IMR-90 (cell line): ENCODE measurements at regions not wholly inside any gene's neighbourhood (a gene's known extent, or its start where the extent isn't known, plus 50 kb on each side); places are given as distances from the start of the nearest gene placed in this dataset.

ENCODE experiments used
- ATAC-seq: fragments of 200-7000 bp; cut with Tn5 transposase; 2 replicates; pipeline ENCODE4 v1.9.1; 2020; ENCODE audit warnings: low read depth, mild to moderate bottlenecking, moderate library complexity
- BruUV-seq: library from RNA; stranded (reverse); fragments of 400-500 nt; replicated peaks from 2 replicates; lab custom pipeline; 2021; lab: Mats Ljungman, UMichigan
- CTCF ChIA-PET: fragments of 300-600 bp; formaldehyde crosslinking; extraction: SDS; loops from one replicate; lab custom pipeline; 2021; ENCODE audit warnings: antibody characterized with exemption; lab: Yijun Ruan, JAX
- POLR2A ChIA-PET: fragments of 300-600 bp; sonication (Branson Sonifier 250); formaldehyde crosslinking; loops from one replicate; lab custom pipeline; 2022; ENCODE audit warnings: antibody characterized with exemption; ENCODE audit not compliant: unreplicated experiment; lab: Charles Lee
- DNase-seq: peaks from one replicate; pipeline ENCODE4 v3.0.0; 2013
- H2AFZ ChIP-seq: replicated peaks from 2 replicates; pipeline ENCODE3; 2013; ENCODE audit warnings: low read length, mild to moderate bottlenecking; ENCODE audit not compliant: poor library complexity
- H2AK5ac ChIP-seq: 2 replicates; pipeline ENCODE4 v1.6.1; 2013; ENCODE audit warnings: low read depth, low read length, inconsistent platforms
- H2AK9ac ChIP-seq: replicated peaks from 2 replicates; pipeline ENCODE3; 2013; ENCODE audit warnings: mild to moderate bottlenecking, low read depth, low read length, moderate library complexity; ENCODE audit not compliant: poor library complexity
- H2BK120ac ChIP-seq: 2 replicates; pipeline ENCODE4 v1.6.1; 2013; ENCODE audit warnings: low read depth, low read length, inconsistent platforms
- H2BK15ac ChIP-seq: 3 replicates; pipeline ENCODE4 v1.6.1; 2013; ENCODE audit warnings: low read depth, low read length, inconsistent platforms
- H2BK20ac ChIP-seq: 2 replicates; pipeline ENCODE4 v1.6.1; 2013; ENCODE audit warnings: low read depth, mild to moderate bottlenecking, inconsistent platforms, low read length, moderate library complexity
- H2BK5ac ChIP-seq: 2 replicates; pipeline ENCODE4 v1.6.1; 2013; ENCODE audit warnings: mild to moderate bottlenecking, low read depth, low read length, inconsistent platforms; ENCODE audit not compliant: poor library complexity, severe bottlenecking
- H3K14ac ChIP-seq: replicated peaks from 2 replicates; pipeline ENCODE4 v1.6.1; 2013; ENCODE audit warnings: low read depth, low read length, inconsistent platforms
- H3K18ac ChIP-seq: 2 replicates; pipeline ENCODE4 v1.6.1; 2013; ENCODE audit warnings: low read depth, low read length, control low read depth
- H3K23ac ChIP-seq: 2 replicates; pipeline ENCODE4 v1.6.1; 2013; ENCODE audit warnings: low read depth, low read length, inconsistent platforms
- H3K27ac ChIP-seq: 2 replicates; pipeline ENCODE4 v1.5.1; 2013; ENCODE audit warnings: mild to moderate bottlenecking, control low read depth, low read length; ENCODE audit not compliant: insufficient read depth
- H3K27me3 ChIP-seq: 2 replicates; pipeline ENCODE4 v1.6.1; 2013; ENCODE audit warnings: low read length; ENCODE audit not compliant: control insufficient read depth, insufficient read depth
- H3K36me3 ChIP-seq: 2 replicates; pipeline ENCODE4 v1.6.1; 2013; ENCODE audit warnings: low read length, mixed read lengths; ENCODE audit not compliant: control insufficient read depth, insufficient read depth
- H3K4ac ChIP-seq: 2 replicates; pipeline ENCODE4 v1.6.1; 2013; ENCODE audit warnings: low read depth, low read length, inconsistent platforms
- H3K4me1 ChIP-seq: 2 replicates; pipeline ENCODE4 v1.6.1; 2013; ENCODE audit warnings: low read length, mixed read lengths; ENCODE audit not compliant: control insufficient read depth, insufficient read depth
- H3K4me2 ChIP-seq: 2 replicates; pipeline ENCODE4 v1.6.1; 2013; ENCODE audit warnings: low read depth, mild to moderate bottlenecking, control low read depth, low read length, moderate library complexity
- H3K4me3 ChIP-seq: 2 replicates; pipeline ENCODE4 v1.5.1; 2013; ENCODE audit warnings: low read depth, mild to moderate bottlenecking, control low read depth, low read length, moderate library complexity; ENCODE audit not compliant: insufficient read depth
- H3K56ac ChIP-seq: 2 replicates; pipeline ENCODE4 v1.6.1; 2013; ENCODE audit warnings: low read length, inconsistent platforms; ENCODE audit not compliant: insufficient read depth; ENCODE audit errors: extremely low read depth
- H3K79me1 ChIP-seq, 2 experiments: 2 replicates each; pipeline ENCODE4 v1.6.1; 2013; ENCODE audit warnings: low read length in 2 of 2, inconsistent platforms in 1 of 2, low read depth in 1 of 2
- H3K9ac ChIP-seq: 2 replicates; pipeline ENCODE4 v1.6.1; 2013; ENCODE audit warnings: low read depth, low read length, control low read depth
- H3K9me1 ChIP-seq: 2 replicates; pipeline ENCODE4 v1.6.1; 2013; ENCODE audit warnings: low read length, inconsistent platforms; ENCODE audit not compliant: insufficient read depth
- H3K9me3 ChIP-seq: 2 replicates; pipeline ENCODE4 v1.6.1; 2013; ENCODE audit warnings: low read length; ENCODE audit not compliant: control insufficient read depth, insufficient read depth
- H4K20me1 ChIP-seq: 2 replicates; pipeline ENCODE4 v1.6.1; 2013; ENCODE audit warnings: low read length, inconsistent platforms; ENCODE audit not compliant: insufficient read depth
- H4K5ac ChIP-seq: 2 replicates; pipeline ENCODE4 v1.6.1; 2013; ENCODE audit warnings: mild to moderate bottlenecking, low read depth, low read length, control low read depth
- H4K8ac ChIP-seq, 2 experiments: 2 replicates each; pipeline ENCODE4 v1.6.1; 2013; ENCODE audit warnings: low read depth in 2 of 2, low read length in 2 of 2, control low read depth in 1 of 2, inconsistent platforms in 1 of 2
- H4K91ac ChIP-seq: 2 replicates; pipeline ENCODE4 v1.6.1; 2013; ENCODE audit warnings: low read depth, low read length, inconsistent platforms; ENCODE audit not compliant: insufficient read depth
- BHLHE40 ChIP-seq: fragments of 150-350 bp; IDR thresholded peaks from 2 replicates; pipeline ENCODE4 v1.6.1; 2016; ENCODE audit warnings: mild to moderate bottlenecking, low read depth, low read length
- CHD1 ChIP-seq: IDR thresholded peaks from 2 replicates; pipeline ENCODE4 v1.6.1; 2012; ENCODE audit warnings: low read depth, low read length, improper control_type of control experiment
- FOS ChIP-seq: fragments of 150-350 bp; IDR thresholded peaks from 2 replicates; pipeline ENCODE4 v1.6.1; 2016; ENCODE audit warnings: low read depth, low read length
- MAZ ChIP-seq: IDR thresholded peaks from 2 replicates; pipeline ENCODE4 v1.6.1; 2012; ENCODE audit warnings: low read depth, mild to moderate bottlenecking, low read length, improper control_type of control experiment, moderate library complexity, borderline replicate concordance
- RCOR1 ChIP-seq: IDR thresholded peaks from 2 replicates; pipeline ENCODE4 v1.6.1; 2012; ENCODE audit warnings: mild to moderate bottlenecking, low read length, improper control_type of control experiment; ENCODE audit not compliant: insufficient replicate concordance
- RFX5 ChIP-seq: IDR thresholded peaks from 2 replicates; pipeline ENCODE4 v1.8.0; 2012; ENCODE audit warnings: low read depth, mild to moderate bottlenecking, low read length, moderate library complexity
- SMC3 ChIP-seq: fragments of 150-350 bp; IDR thresholded peaks from 2 replicates; pipeline ENCODE4 v1.6.1; 2016; ENCODE audit warnings: low read depth, mild to moderate bottlenecking, antibody characterized with exemption, low read length, moderate library complexity
- WGBS, 2 experiments: methylation state at CpG; one replicate each; pipeline versions ENCODE4 v1.1.5 to v1.1.7; 2013; ENCODE audit warnings: missing lambda C conversion rate in 2 of 2; ENCODE audit not compliant: insufficient read length in 1 of 2; ENCODE audit errors: extremely low coverage in 2 of 2; 5-methylcytosine and 5-hydroxymethylcytosine counted together
- dilution Hi-C: fragments of 300-500 bp; cut with HindIII; formaldehyde crosslinking; loops from one replicate; pipeline ENCODE4 v1.14.3; 2018; ENCODE audit warnings: low sequenced_read_pairs; ENCODE audit not compliant: unreplicated experiment
- in situ Hi-C: fragments of 300-500 bp; cut with MboI; formaldehyde crosslinking; loops from 3 replicates; pipeline ENCODE4 v1.14.3; 2019; ENCODE audit warnings: low sequenced_read_pairs, inconsistent platforms, mixed read lengths
- intact Hi-C: fragments of 100-400 bp; cut with micrococcal nuclease; formaldehyde crosslinking; loops from 2 replicates; pipeline ENCODE4 v1.10.0; 2022

DNA sequence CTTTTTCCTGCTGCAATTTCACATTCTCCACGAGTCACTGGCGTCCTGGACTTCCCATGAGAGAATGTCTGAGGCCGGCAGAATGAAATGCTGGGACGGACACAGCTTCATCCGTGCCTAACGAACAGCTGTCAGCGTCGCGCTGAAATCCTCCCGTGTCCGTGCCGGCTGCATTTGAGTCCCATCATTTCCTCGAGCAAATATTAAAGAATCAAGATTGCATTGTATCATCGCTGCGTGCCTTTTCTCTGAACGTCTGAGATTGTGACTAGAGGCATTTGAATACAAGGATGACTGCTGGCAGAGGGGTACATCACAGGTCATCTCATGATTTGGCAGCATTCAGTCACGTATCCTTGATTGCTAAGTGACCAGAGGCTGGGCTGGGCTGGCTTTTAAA, 279.9 kb downstream of the ASMT start:
- no peak overlapping the region for H3K23ac ChIP-seq
- no peak overlapping the region for H4K8ac ChIP-seq
- no peaks in the 10 kb centered on the region for H3K4me1 ChIP-seq
- POLR2A ChIA-PET = no interaction called here
- H4K20me1 ChIP-seq = no peaks in the 10 kb centered on the region
- H3K14ac ChIP-seq = no peak overlapping the region
- H3K9me3 ChIP-seq = peaks cover 27% of the 10 kb centered on the region
- no peak overlapping the region for H4K91ac ChIP-seq
- 70% methylated on average over 7 of the region's 17 CpGs; no CpG with 5 or more reads in 1 of the 2 experiments for WGBS, 2 experiments
- H3K18ac ChIP-seq = no peak overlapping the region
- H3K4ac ChIP-seq = no peak overlapping the region
- no peak overlapping the region for H4K5ac ChIP-seq
- DNase-seq (no peak), ATAC-seq (no peak)
- H3K27me3 ChIP-seq = no peaks in the 10 kb centered on the region
- BruUV-seq = no TSS peak
- no peak overlapping the region for H2AFZ ChIP-seq
- in situ Hi-C loops (no loop called here), dilution Hi-C loops (no loop called here), intact Hi-C loops (no loop called here)
- CTCF ChIA-PET = no interaction called here
- no peak overlapping the region for H3K9ac ChIP-seq
- no peak overlapping the region for H3K4me3 ChIP-seq
- H2AK9ac ChIP-seq = no peak overlapping the region
- H3K56ac ChIP-seq = no peak overlapping the region
- H2BK15ac ChIP-seq = no peak overlapping the region
- H3K9me1 ChIP-seq = no peaks in the 10 kb centered on the region
- H2BK120ac ChIP-seq = no peak overlapping the region
- H2AK5ac ChIP-seq = no peak overlapping the region
- no peak overlapping the region for H3K4me2 ChIP-seq
- no peaks in the 10 kb centered on the region for H3K36me3 ChIP-seq
- no peak overlapping the region for H3K27ac ChIP-seq
- TF ChIP-seq RFX5 (no peak), MAZ (no peak), SMC3 (no peak), BHLHE40 (no peak), CHD1 (no peak), RCOR1 (no peak), FOS (no peak)
- no peak overlapping the region for H2BK20ac ChIP-seq
- no peak overlapping the region for H2BK5ac ChIP-seq
- H3K79me1 ChIP-seq = no peaks in the 10 kb centered on the region
